SK-N-SH (cell line): ENCODE measurements at regions not wholly inside any gene's neighbourhood (a gene's known extent, or its start where the extent isn't known, plus 50 kb on each side); places are given as distances from the start of the nearest gene placed in this dataset.

ENCODE experiments used
- CTCF ChIA-PET: fragments of 300-600, 350-600 bp; formaldehyde crosslinking; extraction: SDS; loops from one replicate; lab custom pipeline; 2021; lab: Yijun Ruan, JAX
- POLR2A ChIA-PET: fragments of 350-600 bp; sonication (Branson Sonifier 250); formaldehyde crosslinking; extraction: SDS; loops from one replicate; lab custom pipeline; 2020; ENCODE audit warnings: antibody characterized with exemption, inconsistent platforms; lab: Yijun Ruan, JAX
- DNase-seq: peaks from one replicate; pipeline ENCODE4 v3.0.0; 2012
- H2AFZ ChIP-seq: fragments of 200-600 bp; sonication (generic); 2 replicates; pipeline ENCODE4 v1.8.1; 2016; ENCODE audit warnings: antibody characterized with exemption, mild to moderate bottlenecking, low read depth
- H3F3A ChIP-seq: fragments of 200-600 bp; sonication (generic); replicated peaks from 2 replicates; pipeline ENCODE3; 2016; ENCODE audit warnings: antibody characterized with exemption, mild to moderate bottlenecking; ENCODE audit not compliant: insufficient read depth
- H3K27ac ChIP-seq, 2 experiments: fragments of 200-500 bp in 1 of 2; fragments of 200-600 bp in 1 of 2; sonication (Bioruptor generic) in 1 of 2; sonication (generic), shearing (Covaris generic) in 1 of 2; 2 replicates each; pipeline versions ENCODE4 v1.5.1 to v1.6.1; 2014 to 2016; ENCODE audit warnings: low read depth in 2 of 2, inconsistent platforms in 1 of 2, low read length in 1 of 2, mild to moderate bottlenecking in 1 of 2, mixed read lengths in 1 of 2
- H3K27me3 ChIP-seq: fragments of 200-600 bp; sonication (generic), shearing (Covaris generic); 2 replicates; pipeline ENCODE4 v1.6.1; 2016; ENCODE audit warnings: mixed run types; ENCODE audit not compliant: insufficient read depth
- H3K36me3 ChIP-seq, 2 experiments: fragments of 200-500 bp in 1 of 2; fragments of 200-600 bp in 1 of 2; sonication (Bioruptor generic) in 1 of 2; sonication (generic) in 1 of 2; replicated peaks in 1 of 2; 2 replicates each; pipeline versions ENCODE3 to v1.5.1; 2014 to 2016; ENCODE audit warnings: low read length in 1 of 2, mild to moderate bottlenecking in 1 of 2; ENCODE audit not compliant: insufficient read depth in 2 of 2, control insufficient read depth in 1 of 2
- H3K4me1 ChIP-seq, 2 experiments: fragments of 200-500 bp in 1 of 2; fragments of 200-600 bp in 1 of 2; sonication (Bioruptor generic) in 1 of 2; sonication (generic), shearing (Covaris generic) in 1 of 2; 2 replicates each; pipeline versions ENCODE4 v1.5.1 to v1.6.1; 2014 to 2016; ENCODE audit warnings: low read depth in 1 of 2, low read length in 1 of 2, mixed run types in 1 of 2; ENCODE audit not compliant: insufficient read depth in 2 of 2, control insufficient read depth in 1 of 2
- H3K4me2 ChIP-seq: fragments of 200-600 bp; sonication (generic), shearing (Covaris generic); 2 replicates; pipeline ENCODE4 v1.6.1; 2017; ENCODE audit warnings: mixed run types
- H3K4me3 ChIP-seq, 2 experiments: fragments of 200-500 bp in 1 of 2; fragments of 200-600 bp in 1 of 2; sonication (Bioruptor generic) in 1 of 2; sonication (generic), shearing (Covaris generic) in 1 of 2; 2 replicates each; pipeline versions ENCODE4 v1.5.1 to v1.8.1; 2014 to 2016; ENCODE audit warnings: low read depth in 2 of 2, inconsistent platforms in 1 of 2, low read length in 1 of 2, mild to moderate bottlenecking in 1 of 2, mixed read lengths in 1 of 2, moderate library complexity in 1 of 2
- H3K79me2 ChIP-seq: fragments of 200-600 bp; sonication (generic); 2 replicates; pipeline ENCODE4 v1.8.1; 2017; ENCODE audit warnings: mild to moderate bottlenecking; ENCODE audit not compliant: insufficient read depth
- H3K9ac ChIP-seq: fragments of 200-600 bp; sonication (generic); 2 replicates; pipeline ENCODE4 v1.6.1; 2017; ENCODE audit warnings: mixed run types
- H3K9me2 ChIP-seq: fragments of 200-600 bp; sonication (generic); 2 replicates; pipeline ENCODE4 v1.6.1; 2017; ENCODE audit warnings: mixed run types
- H3K9me3 ChIP-seq: fragments of 200-600 bp; sonication (generic); 2 replicates; pipeline ENCODE4 v1.6.1; 2017; ENCODE audit warnings: mixed run types, mild to moderate bottlenecking, moderate library complexity
- H4K20me1 ChIP-seq: fragments of 200-600 bp; sonication (generic); 2 replicates; pipeline ENCODE4 v1.6.1; 2017; ENCODE audit warnings: mild to moderate bottlenecking, mixed run types; ENCODE audit not compliant: insufficient read depth
- EZH2phosphoT487 ChIP-seq: fragments of 200-600 bp; sonication (generic); IDR thresholded peaks from 2 replicates; pipeline ENCODE4 v1.6.1; 2017; ENCODE audit warnings: low read depth, mixed run types, mild to moderate bottlenecking, antibody characterized with exemption, moderate library complexity, borderline replicate concordance
- GATA2 ChIP-seq: sonication (generic); formaldehyde crosslinking; IDR thresholded peaks from 2 replicates; pipeline ENCODE4 v1.5.0; 2020; ENCODE audit warnings: mild to moderate bottlenecking, missing genetic modification reagents
- MXI1 ChIP-seq: IDR thresholded peaks from 2 replicates; pipeline ENCODE4 v1.6.1; 2012; ENCODE audit warnings: mild to moderate bottlenecking, low read depth, low read length, improper control_type of control experiment
- NFIC ChIP-seq: IDR thresholded peaks from 2 replicates; pipeline ENCODE4 v1.4.0; 2012; ENCODE audit warnings: borderline replicate concordance
- PBX3 ChIP-seq: IDR thresholded peaks from 2 replicates; pipeline ENCODE4; 2012
- REST ChIP-seq: IDR thresholded peaks from 2 replicates; pipeline ENCODE4 v1.6.1; 2012; ENCODE audit warnings: mild to moderate bottlenecking, low read depth, low read length, moderate library complexity
- TAF1 ChIP-seq: IDR thresholded peaks from 2 replicates; pipeline ENCODE4 v1.6.1; 2012; ENCODE audit warnings: low read depth, mild to moderate bottlenecking, low read length, moderate library complexity, borderline replicate concordance
- TCF12 ChIP-seq: IDR thresholded peaks from 2 replicates; pipeline ENCODE4 v1.4.0; 2012
- TEAD4 ChIP-seq: IDR thresholded peaks from 2 replicates; pipeline ENCODE4 v1.4.0; 2012; ENCODE audit warnings: mild to moderate bottlenecking, borderline replicate concordance; ENCODE audit not compliant: insufficient read depth
- ZBTB33 ChIP-seq: IDR thresholded peaks from 2 replicates; pipeline ENCODE4 v1.4.0; 2012; ENCODE audit warnings: low read depth, borderline replicate concordance
- WGBS: methylation state at CpG from one replicate; pipeline ENCODE4 v1.1.6; 2017; ENCODE audit warnings: low lambda C conversion rate; 5-methylcytosine and 5-hydroxymethylcytosine counted together

GRCh38 chr17:5786510-5786875, 202.2 kb upstream of the NLRP1 start:
- ChIA-PET POLR2A (no interaction called here), CTCF (no interaction called here)
- H3K4me2 ChIP-seq, result 0 out of 2 replicates have a peak overlapping the region, but pooled peaks have one; percentile 59

GRCh38 chr17:5788266-5788900, 204.1 kb upstream of the NLRP1 start:
- Histone ChIP-seq H3K4me2 (no peak overlapping the region), H3K27ac (no peak overlapping the region), H3F3A (peaks cover 7% of the 10 kb centered on the region), H3K4me3 (no peak overlapping the region), H3K4me1 (peaks cover 0 to 5% of the 10 kb centered on the region in 2 experiments; a peak in 1 of 4 replicates), H3K79me2 (no peaks in the 10 kb centered on the region), H4K20me1 (no peaks in the 10 kb centered on the region), H3K9me3 (no peaks in the 10 kb centered on the region), H3K9me2 (no peaks in the 10 kb centered on the region), H3K36me3 (no peaks in the 10 kb centered on the region), H3K9ac (no peak overlapping the region), H2AFZ (no peak overlapping the region), H3K27me3 (no peaks in the 10 kb centered on the region)
- ChIA-PET CTCF (no interaction called here), POLR2A (no interaction called here)
- 18% methylated on average over 6 of the region's 6 CpGs for WGBS
- TF ChIP-seq TCF12, result no peak
- DNase-seq, result no peak

More at GRCh38 chr17:5786510-5786875, 202.2 kb upstream of the NLRP1 start:
- Histone ChIP-seq H2AFZ (no peak overlapping the region; the same call in 1 of the 2 replicates), H3K4me1 (peaks cover 0 to 5% of the 10 kb centered on the region in 2 experiments; a peak in 1 of 4 replicates), H3K27me3 (no peaks in the 10 kb centered on the region), H3K36me3 (no peaks in the 10 kb centered on the region), H3K27ac (no peak overlapping the region; a peak in 1 of 4 replicates), H3K9ac (no peak overlapping the region), H4K20me1 (no peaks in the 10 kb centered on the region), H3K79me2 (no peaks in the 10 kb centered on the region), H3F3A (peaks cover 7% of the 10 kb centered on the region), H3K4me3 (no peak overlapping the region), H3K9me3 (no peaks in the 10 kb centered on the region), H3K9me2 (no peaks in the 10 kb centered on the region)
- TF ChIP-seq MXI1 (no peak), REST (no peak), TAF1 (no peak), PBX3 (no peak)
- WGBS, result 25% methylated on average over 6 of the region's 6 CpGs
- DNase-seq, result no peak

- no peak overlapping the region for H3K4me2 ChIP-seq
- H3K9ac ChIP-seq, result no peak overlapping the region
- H3F3A ChIP-seq, result peaks cover 7% of the 10 kb centered on the region
- 46% methylated on average over 12 of the region's 15 CpGs for whole genome bisulfite sequencing
- POLR2A ChIA-PET, result no interaction called here
- no peaks in the 10 kb centered on the region for H3K36me3 ChIP-seq
- CTCF ChIA-PET, result no interaction called here
- no peaks in the 10 kb centered on the region for H3K9me3 ChIP-seq
- no peaks in the 10 kb centered on the region for H3K79me2 ChIP-seq
- DNase-seq, result no peak
- H3K27me3 ChIP-seq, result peaks cover 2% of the 10 kb centered on the region; the same call in 1 of the 2 replicates
- no peak overlapping the region for H3K4me3 ChIP-seq
- no peaks in the 10 kb centered on the region for H4K20me1 ChIP-seq
- TF ChIP-seq ZBTB33 (no peak), TEAD4 (no peak), GATA2 (CRISPR knock-in tag) (no peak), NFIC (no peak), EZH2phosphoT487 (no peak)
- no peak overlapping the region for H2AFZ ChIP-seq
- no peak overlapping the region for H3K27ac ChIP-seq
- H3K9me2 ChIP-seq, result no peaks in the 10 kb centered on the region
- H3K4me1 ChIP-seq, result peaks cover 0 to 5% of the 10 kb centered on the region in 2 experiments; a peak in 1 of 4 replicates
These were observed 205.2 kb upstream of the NLRP1 start for GRCh38 chr17:5789528-5789927.
